ENCODE measurements at regions not wholly inside any gene's neighbourhood (a gene's known extent, or its start where the extent isn't known, plus 50 kb on each side); places are given as distances from the start of the nearest gene placed in this dataset.

DNA sequence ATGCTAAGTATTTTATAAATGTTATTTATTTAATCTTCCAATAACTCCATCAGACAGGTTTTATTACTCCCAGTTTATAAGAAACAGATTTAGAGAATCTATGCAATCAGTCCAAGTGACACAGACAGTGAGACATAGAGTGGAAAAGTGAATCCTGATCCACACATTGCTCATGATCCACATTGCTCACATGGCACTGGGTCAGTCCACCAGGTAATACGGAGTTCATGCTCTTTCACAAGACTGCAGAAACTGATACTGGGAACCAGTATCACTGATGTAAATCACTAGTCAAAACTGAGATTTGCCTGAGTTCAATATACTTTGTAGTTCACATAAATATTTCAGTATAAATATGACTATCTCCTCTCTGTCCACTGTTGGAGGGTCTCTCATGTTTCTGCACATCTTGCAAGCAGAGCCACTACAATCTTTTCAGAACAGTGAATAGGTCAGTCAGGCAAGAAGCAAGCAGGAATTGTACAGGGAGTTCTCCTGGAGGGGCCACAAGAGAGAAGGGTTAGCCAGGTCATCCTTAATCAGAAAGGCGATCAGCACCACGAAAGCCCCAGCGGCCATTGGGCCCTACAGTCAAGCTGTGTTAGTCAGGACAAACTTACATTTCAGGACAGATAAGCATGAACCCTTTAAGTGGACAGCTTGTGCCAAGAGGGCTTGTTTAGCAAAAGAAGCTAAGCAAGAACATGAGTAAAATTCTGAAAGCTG, 275.4 kb upstream of the NR5A2 start:
- TF ChIP-seq, protein P1, sequence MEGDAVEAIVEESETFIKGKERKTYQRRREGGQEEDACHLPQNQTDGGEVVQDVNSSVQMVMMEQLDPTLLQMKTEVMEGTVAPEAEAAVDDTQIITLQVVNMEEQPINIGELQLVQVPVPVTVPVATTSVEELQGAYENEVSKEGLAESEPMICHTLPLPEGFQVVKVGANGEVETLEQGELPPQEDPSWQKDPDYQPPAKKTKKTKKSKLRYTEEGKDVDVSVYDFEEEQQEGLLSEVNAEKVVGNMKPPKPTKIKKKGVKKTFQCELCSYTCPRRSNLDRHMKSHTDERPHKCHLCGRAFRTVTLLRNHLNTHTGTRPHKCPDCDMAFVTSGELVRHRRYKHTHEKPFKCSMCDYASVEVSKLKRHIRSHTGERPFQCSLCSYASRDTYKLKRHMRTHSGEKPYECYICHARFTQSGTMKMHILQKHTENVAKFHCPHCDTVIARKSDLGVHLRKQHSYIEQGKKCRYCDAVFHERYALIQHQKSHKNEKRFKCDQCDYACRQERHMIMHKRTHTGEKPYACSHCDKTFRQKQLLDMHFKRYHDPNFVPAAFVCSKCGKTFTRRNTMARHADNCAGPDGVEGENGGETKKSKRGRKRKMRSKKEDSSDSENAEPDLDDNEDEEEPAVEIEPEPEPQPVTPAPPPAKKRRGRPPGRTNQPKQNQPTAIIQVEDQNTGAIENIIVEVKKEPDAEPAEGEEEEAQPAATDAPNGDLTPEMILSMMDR (IDR thresholded peaks at IDR 0.05; ENCODE audit: insufficient read depth, low read depth, low read length) = no peak
- no peak for TF ChIP-seq EZH2 (IDR thresholded peaks at IDR 0.05; ENCODE audit: insufficient read depth, low read length)

Data from astrocyte (in vitro differentiated cells and primary cell).